NCI-H2107 (cell line): ENCODE measurements at regions not wholly inside any gene's neighbourhood (a gene's known extent, or its start where the extent isn't known, plus 50 kb on each side); places are given as distances from the start of the nearest gene placed in this dataset.
"Not testable (repeated sequence)": the region's sequence is repeated elsewhere in the genome, so short reads cannot be mapped to it uniquely, and the experiment has no call there.

Experiments used
- DNase-seq: peaks from one replicate; lab custom pipeline; 2025; lab: John Stamatoyannopoulos, UW

DNA sequence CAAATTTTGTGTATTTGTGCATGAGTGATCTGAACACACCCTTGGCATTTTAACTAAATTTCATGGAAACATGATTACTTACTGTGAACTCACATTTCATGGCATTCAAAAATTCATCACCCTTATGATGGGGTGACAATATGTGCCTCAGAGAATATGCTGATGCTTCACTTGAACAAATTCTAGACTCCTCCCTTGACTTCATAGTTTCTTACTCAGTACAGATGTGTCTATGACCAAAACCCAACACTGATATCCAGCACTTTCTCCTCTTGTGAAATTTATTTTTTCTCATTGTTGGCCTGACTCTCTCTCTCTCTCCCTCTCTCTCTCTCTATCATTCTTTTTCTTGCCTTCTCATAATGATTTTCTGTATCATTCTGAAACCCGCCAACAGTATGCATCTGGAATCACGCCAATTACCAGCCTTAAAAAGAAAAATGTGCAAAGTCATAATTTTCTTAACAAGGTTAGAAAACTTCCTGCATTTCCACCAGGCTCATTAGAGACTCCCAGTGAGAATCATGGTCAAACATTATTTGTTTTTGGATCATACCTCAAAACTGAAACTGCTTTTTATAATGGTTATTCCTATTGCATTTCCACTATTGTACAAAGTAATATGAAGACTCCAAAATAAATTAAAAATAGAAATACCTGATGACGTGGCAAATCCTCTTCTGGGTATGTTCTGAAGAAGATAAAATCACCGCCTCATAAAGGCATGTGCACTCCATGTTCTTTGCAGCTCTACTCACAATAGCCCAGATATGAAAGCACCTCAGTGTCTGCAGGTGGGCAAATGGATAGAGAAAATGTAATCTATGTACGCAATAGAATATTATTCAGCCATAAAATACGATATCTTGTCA lies 722.2 kb downstream of the TMEM121 start:
- no peak for DNase-seq

DNA sequence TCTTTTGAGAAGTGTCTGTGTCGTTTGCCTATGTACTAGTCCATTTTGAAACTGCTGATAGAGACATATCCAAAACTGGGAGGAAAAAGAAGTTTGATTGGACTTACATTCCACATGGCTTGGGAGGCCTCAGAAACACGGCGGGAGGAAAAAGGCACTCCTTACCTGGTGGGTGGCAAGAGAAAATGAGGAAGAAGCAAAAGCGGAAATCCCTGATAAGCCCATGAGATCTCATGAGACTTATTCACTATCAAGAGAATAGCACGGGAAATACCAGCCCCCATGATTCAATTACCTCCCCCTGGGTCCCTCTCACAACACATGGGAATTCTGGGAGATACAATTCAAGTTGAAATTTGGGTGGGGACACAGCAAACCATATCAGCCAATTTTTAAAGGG lies 727.6 kb downstream of the TMEM121 start:
- DNase-seq: not testable (repeated sequence)

DNA sequence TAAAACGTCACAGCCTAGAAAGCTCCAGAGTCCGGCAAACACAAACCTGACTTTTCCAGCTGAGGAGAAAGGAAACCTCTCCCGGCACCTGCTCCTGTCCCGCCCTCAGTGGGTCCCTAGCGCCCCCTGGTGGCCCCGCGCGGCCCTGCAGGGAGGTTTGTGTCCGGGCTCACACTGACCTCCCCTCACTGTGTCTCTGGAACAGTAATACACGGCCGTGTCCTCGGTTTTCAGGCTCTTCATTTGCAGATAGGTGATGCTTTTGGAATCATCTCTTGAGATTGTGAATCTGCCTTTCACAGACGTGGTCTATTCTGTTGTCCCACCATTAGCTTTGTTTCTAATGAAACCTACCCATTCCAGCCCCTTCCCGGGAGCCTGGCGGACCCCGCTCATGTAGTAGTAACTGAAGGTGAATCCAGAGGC lies 731.2 kb downstream of the TMEM121 start:
- DNase-seq: peak; percentile 23

- no peak for DNase-seq
These were observed 741.8 kb downstream of the TMEM121 start for GRCh38 chr14:106268013-106268727.

DNA sequence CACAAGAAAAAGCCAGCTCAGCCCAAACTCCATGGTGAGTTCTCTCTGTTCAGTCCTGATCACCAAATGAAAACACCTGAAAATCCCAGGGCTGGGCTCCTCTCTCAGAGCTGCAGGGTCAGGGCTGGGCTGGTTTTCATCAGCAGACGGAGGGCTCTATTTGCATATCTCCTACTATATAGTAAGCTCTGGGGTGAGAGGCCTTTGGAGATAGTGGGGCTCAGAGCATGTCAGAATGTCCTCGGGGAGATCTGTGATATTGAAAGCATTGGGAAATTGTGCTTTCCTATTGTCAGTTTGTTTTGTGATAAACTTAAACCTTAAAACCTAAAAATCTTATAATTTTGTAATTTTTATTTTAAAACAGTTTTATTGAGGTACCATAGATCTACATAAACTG lies 742.6 kb downstream of the TMEM121 start:
- DNase-seq: no peak

GRCh38 chr14:106269451-106270204 lies 743.2 kb downstream of the TMEM121 start:
- no peak for DNase-seq

DNA sequence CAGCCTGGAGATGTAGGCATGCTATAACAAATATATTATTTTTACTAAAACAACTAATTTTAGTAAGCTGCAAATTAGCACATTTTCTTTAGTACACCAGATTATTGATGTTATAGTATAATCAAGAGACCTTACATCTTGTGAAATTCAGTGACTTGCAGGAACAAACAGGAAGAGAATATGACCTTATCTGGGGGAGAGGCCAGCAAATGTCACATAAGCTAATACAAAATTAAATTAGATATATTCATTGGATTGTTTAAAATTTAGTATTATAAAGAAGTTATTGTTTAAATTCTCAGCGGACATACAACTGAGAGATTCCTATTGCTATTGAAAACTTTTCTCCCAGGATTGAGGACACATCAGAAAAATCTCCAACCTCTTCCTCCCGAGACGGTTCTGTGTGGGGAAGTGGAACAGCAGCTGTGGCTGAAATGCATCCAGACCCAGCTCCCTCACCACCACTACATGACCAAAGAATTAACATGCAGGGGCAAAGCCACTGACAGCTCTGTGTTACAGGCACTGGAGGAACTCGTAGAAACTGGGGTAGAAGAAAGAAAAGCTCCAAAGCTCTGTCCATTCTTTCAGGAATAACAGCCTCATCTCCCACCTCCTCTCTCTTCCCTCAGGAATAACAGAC lies 744.2 kb downstream of the TMEM121 start:
- DNase-seq: not testable (repeated sequence)

DNA sequence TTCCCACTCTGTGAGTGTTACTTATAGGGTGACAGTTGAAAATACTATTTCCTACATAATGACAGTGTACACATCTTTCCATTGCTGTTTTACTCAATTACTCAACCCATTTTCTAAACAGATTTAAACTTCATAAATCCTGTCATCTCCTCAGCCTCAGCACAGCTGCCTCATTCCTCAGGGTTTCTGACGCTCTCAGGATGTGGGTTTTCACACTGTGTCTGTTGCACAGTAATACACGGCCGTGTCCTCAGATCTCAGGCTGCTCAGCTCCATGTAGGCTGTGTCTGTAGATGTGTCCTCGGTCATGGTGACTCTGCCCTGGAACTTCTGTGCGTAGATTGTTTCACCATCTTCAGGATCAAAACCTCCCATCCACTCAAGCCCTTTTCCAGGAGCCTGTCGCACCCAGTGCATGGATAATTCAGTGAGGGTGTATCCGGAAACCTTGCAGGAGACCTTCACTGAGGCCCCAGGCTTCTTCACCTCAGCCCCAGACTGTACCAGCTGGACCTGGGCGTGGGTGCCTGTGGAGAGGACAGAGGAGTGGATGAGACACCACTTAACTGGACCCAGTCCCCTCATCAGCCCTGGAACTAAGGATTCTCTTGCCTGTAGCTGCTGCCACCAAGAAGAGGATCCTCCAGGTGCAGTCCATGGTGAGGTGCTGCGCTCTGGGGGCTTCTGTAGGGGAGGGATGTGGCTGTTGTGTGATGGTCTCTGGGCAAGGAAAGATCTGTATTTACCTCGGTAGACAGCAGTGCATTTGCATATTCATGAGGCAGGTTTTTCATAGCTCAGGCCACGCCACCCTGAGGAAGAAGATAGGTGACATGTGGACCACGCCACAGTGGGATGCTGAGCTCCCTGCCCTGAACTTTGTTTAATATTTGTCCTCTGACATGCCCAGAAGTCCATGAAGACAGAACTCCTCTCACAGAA lies 750.2 kb downstream of the TMEM121 start:
- DNase-seq: no peak

DNA sequence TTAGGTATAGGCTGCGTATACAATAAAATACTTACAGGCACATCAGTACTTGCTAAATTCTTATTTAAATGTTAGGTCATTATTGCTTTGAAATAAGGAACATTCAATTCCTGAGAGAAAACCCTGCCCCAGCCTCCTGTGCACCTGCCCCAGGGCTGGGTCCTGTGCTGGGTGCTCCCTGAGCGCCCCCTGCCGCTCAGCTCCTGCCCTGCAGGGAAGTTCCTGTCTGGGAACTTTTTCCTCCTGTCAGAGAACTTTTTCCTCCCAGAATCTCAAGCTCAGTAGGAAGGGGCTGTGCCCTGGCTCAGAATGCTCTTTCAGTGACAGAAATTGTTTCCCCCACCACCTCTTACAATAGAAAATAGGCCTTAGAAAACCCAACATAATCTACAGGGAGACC lies 751.1 kb downstream of the TMEM121 start:
- DNase-seq: no peak

- DNase-seq: no peak
These were observed 754.5 kb downstream of the TMEM121 start for GRCh38 chr14:106280876-106281275.

GRCh38 chr14:106286697-106287290 lies 760.4 kb downstream of the TMEM121 start:
- DNase-seq: no peak

DNA sequence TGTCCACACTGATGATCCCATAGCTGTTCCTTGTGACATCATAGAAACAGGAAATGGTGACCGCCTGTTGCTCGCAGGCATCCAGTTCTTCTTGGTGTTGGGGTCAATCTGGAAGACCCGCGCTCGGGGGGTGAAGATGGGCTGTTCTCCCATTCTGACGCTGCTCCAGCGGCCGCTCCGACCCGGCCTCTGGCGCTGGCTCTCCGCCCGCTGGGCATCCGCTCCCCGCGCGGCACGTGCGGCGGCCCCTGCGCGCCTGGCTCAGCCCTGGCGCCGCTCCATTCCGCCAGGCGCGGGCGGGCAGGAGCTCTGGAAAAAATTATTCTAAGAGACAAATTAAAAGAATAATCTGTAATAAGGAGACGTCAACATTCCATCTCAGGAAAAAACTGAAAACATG lies 761.1 kb downstream of the TMEM121 start:
- DNase-seq: no peak

GRCh38 chr14:106291626-106292025 lies 765.2 kb downstream of the TMEM121 start:
- no peak for DNase-seq

DNA sequence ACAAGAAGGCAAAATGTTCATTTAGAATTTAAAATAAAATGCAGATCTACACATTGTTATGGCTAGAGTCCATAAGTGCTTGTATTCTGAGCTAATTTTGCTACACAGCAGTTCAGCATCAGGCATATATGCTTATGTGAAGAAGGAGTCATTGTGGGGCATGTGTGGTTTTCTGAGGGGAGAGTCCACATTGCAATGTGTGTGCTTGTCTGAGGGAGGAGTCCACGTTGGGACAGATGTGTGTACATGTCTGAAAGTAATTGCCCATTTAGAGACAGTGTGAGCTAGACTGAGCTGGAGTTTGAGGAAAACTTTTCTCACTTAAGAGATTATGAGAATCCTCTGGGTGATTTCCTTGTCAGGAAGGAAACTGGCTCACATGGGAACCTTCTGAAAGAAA lies 767.9 kb downstream of the TMEM121 start:
- no peak for DNase-seq

- DNase-seq: not testable (repeated sequence)
These were observed 774.6 kb downstream of the TMEM121 start for GRCh38 chr14:106300951-106301510.

DNA sequence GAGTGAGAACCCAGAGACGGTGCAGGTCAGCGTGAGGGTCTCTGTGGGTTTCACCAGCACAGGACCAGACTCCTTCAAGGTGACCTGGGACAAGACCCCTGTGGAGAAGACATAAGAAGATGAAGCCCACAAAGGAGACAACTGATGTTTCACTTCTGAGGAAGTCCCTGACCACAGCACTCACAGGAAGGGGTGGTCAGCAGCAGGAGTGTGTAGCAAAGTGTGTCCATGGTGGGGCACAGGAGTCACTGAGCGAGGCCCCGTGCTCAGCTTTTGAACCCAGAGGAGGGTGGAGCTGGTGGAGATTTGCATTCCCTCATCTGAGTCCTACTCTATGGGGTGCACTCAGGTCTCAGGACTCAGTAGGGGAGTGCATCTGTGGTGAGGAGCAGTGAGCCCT lies 775.2 kb downstream of the TMEM121 start:
- not testable (repeated sequence) for DNase-seq

- no peak for DNase-seq
These were observed 776.3 kb downstream of the TMEM121 start for GRCh38 chr14:106302661-106303060.

DNA sequence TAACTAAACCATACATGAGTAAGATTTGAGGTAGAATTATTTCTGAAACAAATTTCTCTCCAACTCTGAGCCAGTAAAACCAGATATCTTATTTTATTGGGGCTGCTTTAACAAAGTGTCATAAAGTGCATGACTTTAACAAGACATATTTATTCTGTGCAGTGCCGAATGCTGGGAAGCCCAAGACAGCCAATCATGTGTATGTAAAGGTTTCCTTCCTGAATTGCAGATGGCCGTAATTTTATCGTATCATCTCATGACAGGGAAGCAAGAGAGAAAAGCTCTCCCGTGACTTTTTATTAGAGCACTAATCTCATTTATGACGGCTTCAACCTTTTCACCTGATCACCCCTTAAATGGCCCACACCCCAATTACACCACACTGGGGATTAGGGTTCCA lies 777.9 kb downstream of the TMEM121 start:
- no peak for DNase-seq

GRCh38 chr14:106308839-106309389 lies 782.5 kb downstream of the TMEM121 start:
- no peak for DNase-seq

DNA sequence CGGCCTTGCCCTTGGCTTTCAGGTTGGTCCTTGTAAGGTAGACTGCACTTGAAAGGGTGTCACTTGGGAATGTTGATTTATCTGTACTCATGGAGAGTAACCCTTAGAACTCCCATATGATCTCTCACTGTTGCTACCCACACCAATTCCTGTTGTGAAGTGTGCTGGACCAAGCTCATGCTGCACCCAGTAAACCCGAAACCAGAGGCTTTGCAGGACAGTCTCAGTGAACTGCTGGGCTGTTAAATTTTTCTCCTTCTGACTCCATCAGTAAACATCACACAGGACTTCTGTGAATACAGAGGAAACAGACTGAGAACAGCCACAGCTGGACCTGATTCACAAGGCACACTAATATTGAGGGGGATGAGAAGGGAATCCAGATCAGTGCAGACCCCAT lies 783.0 kb downstream of the TMEM121 start:
- DNase-seq: no peak
